ENCODE measurements at regions not wholly inside any gene's neighbourhood (a gene's known extent, or its start where the extent isn't known, plus 50 kb on each side); places are given as distances from the start of the nearest gene placed in this dataset.
"Not testable (repeated sequence)": the region's sequence is repeated elsewhere in the genome, so short reads cannot be mapped to it uniquely, and the experiment has no call there.

GRCh38 chr3:163551915-163552658, 1526.2 kb downstream of the SI start:
- not testable (repeated sequence) for TF ChIP-seq ZNF776 (tag by site-specific recombination; IDR thresholded peaks at IDR 0.05; ENCODE audit: borderline replicate concordance); KLF10 (tag by site-specific recombination; IDR thresholded peaks at IDR 0.05); CTCF (tag by site-specific recombination; IDR thresholded peaks at IDR 0.05)

Measured in HEK293 (cell line).